H1 (cell line): ENCODE measurements at regions not wholly inside any gene's neighbourhood (a gene's known extent, or its start where the extent isn't known, plus 50 kb on each side); places are given as distances from the start of the nearest gene placed in this dataset.

ENCODE experiments used
- CTCF ChIA-PET: fragments of 300-600 bp; sonication (Branson Sonifier 250); formaldehyde crosslinking; loops from one replicate; lab custom pipeline; 2021; ENCODE audit not compliant: partially characterized antibody; lab: Charles Lee
- POLR2A ChIA-PET: fragments of 300-600 bp; sonication (Branson Sonifier 250); formaldehyde crosslinking; loops from one replicate; lab custom pipeline; 2021; ENCODE audit warnings: inconsistent platforms; ENCODE audit not compliant: partially characterized antibody; lab: Charles Lee
- DNase-seq, 2 experiments: peaks; one replicate each; pipeline versions ENCODE4 v3.0.0 to v3.0.0-alpha.2; 2010 to 2022; ENCODE audit warnings: low spot score in 2 of 2, low read depth in 1 of 2, mixed read lengths in 1 of 2
- FAIRE-seq: peaks from 2 replicates; lab custom pipeline; 2011; peaks lifted over from hg19 to GRCh38; lab: Jason Lieb, UNC
- H2AFZ ChIP-seq: 2 replicates; pipeline ENCODE4 v1.8.1; 2012; ENCODE audit warnings: low read length, inconsistent platforms
- H2AK5ac ChIP-seq: 2 replicates; pipeline ENCODE4 v1.6.1; 2013; ENCODE audit warnings: low read depth, low read length
- H2BK120ac ChIP-seq: replicated peaks from 2 replicates; pipeline ENCODE3; 2013; ENCODE audit warnings: low read depth, low read length, inconsistent platforms
- H2BK12ac ChIP-seq: 2 replicates; pipeline ENCODE4 v1.6.1; 2013; ENCODE audit warnings: low read depth, low read length
- H2BK15ac ChIP-seq: 2 replicates; pipeline ENCODE4 v1.6.1; 2013; ENCODE audit warnings: low read length
- H2BK20ac ChIP-seq: 2 replicates; pipeline ENCODE4 v1.6.1; 2013; ENCODE audit warnings: low read length
- H2BK5ac ChIP-seq: 2 replicates; pipeline ENCODE4 v1.6.1; 2013; ENCODE audit warnings: low read depth, low read length
- H3K14ac ChIP-seq: 2 replicates; pipeline ENCODE4 v1.6.1; 2013; ENCODE audit warnings: inconsistent platforms; ENCODE audit not compliant: insufficient read length
- H3K18ac ChIP-seq: 2 replicates; pipeline ENCODE4 v1.6.1; 2013; ENCODE audit warnings: low read length; ENCODE audit errors: extremely low read depth
- H3K23ac ChIP-seq: 2 replicates; pipeline ENCODE4 v1.6.1; 2013; ENCODE audit warnings: inconsistent platforms; ENCODE audit not compliant: insufficient read length
- H3K23me2 ChIP-seq: 2 replicates; pipeline ENCODE4 v1.6.1; 2013; ENCODE audit warnings: low read depth, low read length
- H3K27ac ChIP-seq: 2 replicates; pipeline ENCODE4 v1.6.1; 2011; ENCODE audit warnings: low read depth, low read length, inconsistent platforms
- H3K27me3 ChIP-seq, 4 experiments: replicated peaks in 1 of 4; 1 replicate in 1 of 4; 2 replicates in 3 of 4; pipeline versions ENCODE4 v1.6.1 to v1.8.1; 2011 to 2013; ENCODE audit warnings: low read length in 3 of 4, mild to moderate bottlenecking in 3 of 4, inconsistent platforms in 2 of 4, mixed read lengths in 2 of 4, moderate library complexity in 1 of 4; ENCODE audit not compliant: control insufficient read depth in 3 of 4, insufficient read depth in 3 of 4; ENCODE audit errors: extremely low read depth in 1 of 4
- H3K36me3 ChIP-seq, 4 experiments: 2 replicates each; pipeline versions ENCODE4 v1.6.1 to v1.8.1; 2011 to 2013; ENCODE audit warnings: mild to moderate bottlenecking in 4 of 4, low read length in 3 of 4, moderate library complexity in 2 of 4, control low read depth in 1 of 4, inconsistent platforms in 1 of 4; ENCODE audit not compliant: insufficient read depth in 4 of 4, control insufficient read depth in 2 of 4
- H3K4ac ChIP-seq: replicated peaks from 2 replicates; pipeline ENCODE3; 2013; ENCODE audit warnings: low read length, low read depth, mixed read lengths, inconsistent platforms; ENCODE audit not compliant: insufficient read length
- H3K4me1 ChIP-seq, 4 experiments: replicated peaks in 1 of 4; 1 replicate in 1 of 4; 2 replicates in 3 of 4; pipeline versions ENCODE4 v1.6.1 to v1.8.1; 2011 to 2013; ENCODE audit warnings: low read length in 3 of 4, inconsistent platforms in 2 of 4, mixed read lengths in 1 of 4; ENCODE audit not compliant: insufficient read depth in 4 of 4, control insufficient read depth in 3 of 4
- H3K4me2 ChIP-seq, 2 experiments: 2 replicates each; pipeline versions ENCODE4 v1.6.1 to v1.8.1; 2011 to 2013; ENCODE audit warnings: low read depth in 2 of 2, low read length in 2 of 2, control low read depth in 1 of 2, inconsistent platforms in 1 of 2, mild to moderate bottlenecking in 1 of 2; ENCODE audit not compliant: insufficient read depth in 1 of 2
- H3K4me3 ChIP-seq, 4 experiments: fragments of 200-600, 300-600 bp in 1 of 4; sonication (generic), shearing (Covaris generic), sonication (Bioruptor Twin) in 1 of 4; 2 replicates each; pipeline versions ENCODE4 v1.5.1 to v1.8.1; 2011 to 2016; ENCODE audit warnings: low read length in 4 of 4, low read depth in 3 of 4, control low read depth in 2 of 4, inconsistent platforms in 2 of 4, mild to moderate bottlenecking in 2 of 4, mixed read lengths in 1 of 4, moderate library complexity in 1 of 4; ENCODE audit not compliant: insufficient read depth in 2 of 4; ENCODE audit errors: extremely low read depth in 1 of 4
- H3K56ac ChIP-seq: replicated peaks from 2 replicates; pipeline ENCODE3; 2013; ENCODE audit warnings: low read depth, mild to moderate bottlenecking, mixed read lengths, low read length, inconsistent platforms; ENCODE audit not compliant: insufficient read length
- H3K79me1 ChIP-seq: 2 replicates; pipeline ENCODE4 v1.6.1; 2013; ENCODE audit warnings: low read depth, low read length, control low read depth
- H3K79me2 ChIP-seq, 2 experiments: 2 replicates each; pipeline versions ENCODE4 v1.6.1 to v1.8.1; 2012 to 2013; ENCODE audit warnings: low read length in 2 of 2, mild to moderate bottlenecking in 2 of 2, inconsistent platforms in 1 of 2; ENCODE audit not compliant: insufficient read depth in 2 of 2, control insufficient read depth in 1 of 2
- H3K9ac ChIP-seq, 4 experiments: replicated peaks in 1 of 4; 1 replicate in 1 of 4; 2 replicates in 3 of 4; pipeline versions ENCODE4 v1.6.1 to v1.8.1; 2011 to 2013; ENCODE audit warnings: low read depth in 3 of 4, low read length in 3 of 4, control low read depth in 2 of 4, mild to moderate bottlenecking in 2 of 4, moderate library complexity in 2 of 4, inconsistent platforms in 1 of 4; ENCODE audit errors: extremely low read depth in 1 of 4
- H3K9me3 ChIP-seq, 2 experiments: 2 replicates each; pipeline versions ENCODE4 v1.6.1 to v1.8.1; 2012 to 2013; ENCODE audit warnings: mild to moderate bottlenecking in 2 of 2, moderate library complexity in 2 of 2, control low read depth in 1 of 2, inconsistent platforms in 1 of 2, low read depth in 1 of 2, low read length in 1 of 2, mixed read lengths in 1 of 2; ENCODE audit not compliant: insufficient read depth in 2 of 2
- H4K20me1 ChIP-seq, 2 experiments: replicated peaks in 1 of 2; 2 replicates each; pipeline versions ENCODE3 to v1.8.1; 2011 to 2013; ENCODE audit warnings: inconsistent platforms in 2 of 2, low read length in 2 of 2, mild to moderate bottlenecking in 1 of 2; ENCODE audit not compliant: insufficient read depth in 2 of 2, control insufficient read depth in 1 of 2
- H4K5ac ChIP-seq: 2 replicates; pipeline ENCODE4 v1.6.1; 2013; ENCODE audit warnings: low read length, low read depth, mixed read lengths, inconsistent platforms; ENCODE audit not compliant: insufficient read length
- H4K8ac ChIP-seq: 2 replicates; pipeline ENCODE4 v1.8.0; 2013; ENCODE audit warnings: mild to moderate bottlenecking, moderate library complexity, low read length, inconsistent platforms; ENCODE audit not compliant: insufficient read depth; ENCODE audit errors: extremely low read depth
- H4K91ac ChIP-seq: replicated peaks from 2 replicates; pipeline ENCODE3; 2013; ENCODE audit warnings: low read length, mixed read lengths, inconsistent platforms; ENCODE audit not compliant: insufficient read length
- BCL11A ChIP-seq, 2 experiments: IDR thresholded peaks; one replicate each; pipeline ENCODE4 v1.6.1; 2011; ENCODE audit warnings: low read depth in 2 of 2, low read length in 2 of 2, mild to moderate bottlenecking in 2 of 2
- CREB1 ChIP-seq: IDR thresholded peaks from 2 replicates; pipeline ENCODE4 v1.6.1; 2012; ENCODE audit warnings: inconsistent platforms
- EGR1 ChIP-seq: IDR thresholded peaks from 2 replicates; pipeline ENCODE4 v1.6.1; 2011; ENCODE audit warnings: low read depth, low read length, borderline replicate concordance
- GTF2F1 ChIP-seq: IDR thresholded peaks from 2 replicates; pipeline ENCODE4 v1.6.1; 2012; ENCODE audit warnings: low read depth, low read length, improper control_type of control experiment, borderline replicate concordance
- KDM5A ChIP-seq: fragments of 200-600 bp; IDR thresholded peaks from 2 replicates; pipeline ENCODE4 v1.7.1; 2012; ENCODE audit warnings: mild to moderate bottlenecking, low read length, inconsistent platforms, mixed read lengths
- RFX5 ChIP-seq: IDR thresholded peaks from 2 replicates; pipeline ENCODE4 v1.6.1; 2011; ENCODE audit warnings: low read depth, low read length, improper control_type of control experiment, borderline replicate concordance
- SP1 ChIP-seq: IDR thresholded peaks from 2 replicates; pipeline ENCODE4 v1.6.1; 2011; ENCODE audit warnings: low read depth, low read length
- SP2 ChIP-seq: IDR thresholded peaks from 2 replicates; pipeline ENCODE4 v1.6.1; 2012; ENCODE audit warnings: mild to moderate bottlenecking, low read length, inconsistent platforms
- YY1 ChIP-seq: IDR thresholded peaks from 2 replicates; pipeline ENCODE4 v1.6.1; 2011; ENCODE audit warnings: low read depth, mild to moderate bottlenecking, low read length
- WGBS, 2 experiments: shearing (Covaris generic) in 1 of 2; methylation state at CpG; one replicate each; pipeline versions ENCODE4 v1.1.6 to v1.1.7; 2013 to 2015; ENCODE audit warnings: low lambda C conversion rate in 2 of 2, mixed read lengths in 2 of 2, inconsistent platforms in 1 of 2, low coverage in 1 of 2, missing lambda C conversion rate in 1 of 2; ENCODE audit not compliant: insufficient replicate concordance in 2 of 2, insufficient coverage in 1 of 2, insufficient read length in 1 of 2; ENCODE audit errors: extremely low coverage in 1 of 2, missing lambda C conversion rate in 1 of 2; 5-methylcytosine and 5-hydroxymethylcytosine counted together
- TF ChIP-seq, protein P1 (sequence below): IDR thresholded peaks from 2 replicates; pipeline ENCODE4 v1.6.1; 2011; ENCODE audit warnings: low read depth, mild to moderate bottlenecking, low read length; ENCODE audit not compliant: insufficient read depth
- TF ChIP-seq, protein P2 (sequence below): IDR thresholded peaks from 2 replicates; pipeline ENCODE4 v1.6.1; 2011; ENCODE audit warnings: low read length, improper control_type of control experiment
- TF ChIP-seq, protein P3 (sequence below): IDR thresholded peaks from 2 replicates; pipeline ENCODE4 v1.6.1; 2012; ENCODE audit warnings: low read length, inconsistent platforms

DNA sequence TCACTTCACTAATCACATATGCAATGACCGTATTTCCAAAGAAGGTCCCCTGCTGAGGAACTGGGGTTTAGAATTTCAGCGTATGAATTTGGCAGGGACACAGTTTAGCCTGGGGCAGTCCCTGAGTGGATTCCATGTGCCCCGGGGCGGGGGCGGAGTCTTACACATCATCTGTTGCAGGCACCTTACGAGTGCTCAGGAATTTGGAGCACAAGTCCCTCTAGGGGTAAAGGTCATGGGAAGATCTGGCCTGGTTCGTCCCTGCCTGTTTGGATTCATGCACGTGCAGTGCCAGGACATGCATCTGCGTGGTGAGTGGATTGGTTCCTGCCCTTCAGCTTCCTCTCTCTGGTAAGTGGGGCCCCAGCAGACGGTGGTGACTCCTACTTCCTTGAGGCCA, 208.3 kb upstream of the C1orf174 start:
- no peak overlapping the region for H4K91ac ChIP-seq
- no peak overlapping the region for H3K27ac ChIP-seq
- no peak overlapping the region for H3K56ac ChIP-seq
- no peaks in the 10 kb centered on the region for H3K23me2 ChIP-seq
- H4K20me1 ChIP-seq = no peaks in the 10 kb centered on the region
- no peak overlapping the region for H3K18ac ChIP-seq
- no peaks in the 10 kb centered on the region for H3K79me2 ChIP-seq
- ChIA-PET CTCF (no interaction called here), POLR2A (no interaction called here)
- H3K4ac ChIP-seq = no peak overlapping the region
- no peak overlapping the region for H4K5ac ChIP-seq
- no peak overlapping the region for H3K23ac ChIP-seq
- peaks cover 2 to 7% of the 10 kb centered on the region in 2 experiments; a peak in 1 of 4 replicates for H3K9me3 ChIP-seq
- no peak overlapping the region for H3K4me3 ChIP-seq
- no peak overlapping the region for H2BK120ac ChIP-seq
- H3K36me3 ChIP-seq = no peaks in the 10 kb centered on the region
- no peak overlapping the region for H2BK12ac ChIP-seq
- no peak overlapping the region for H2BK15ac ChIP-seq
- FAIRE-seq (no peak), DNase-seq (no peak)
- peak overlapping the region; percentile 71; the same call in 1 of the 2 replicates for H2BK5ac ChIP-seq
- H4K8ac ChIP-seq = peak overlapping the region; percentile 60
- H2AFZ ChIP-seq = no peak overlapping the region
- no peak overlapping the region for H3K9ac ChIP-seq
- WGBS, 2 experiments = 92% methylated on average over 10 of the region's 10 CpGs; no CpG with 5 or more reads in 1 of the 2 experiments
- no peak overlapping the region for H2BK20ac ChIP-seq
- peaks cover 0 to 6% (median 0%) of the 10 kb centered on the region in 4 experiments; a peak in 2 of 7 replicates for H3K4me1 ChIP-seq
- no peak overlapping the region for H3K14ac ChIP-seq
- no peak overlapping the region for H3K4me2 ChIP-seq
- H2AK5ac ChIP-seq = no peak overlapping the region
- no peaks in the 10 kb centered on the region; a peak in 1 of 7 replicates for H3K27me3 ChIP-seq
- H3K79me1 ChIP-seq = no peaks in the 10 kb centered on the region
- TF ChIP-seq SP1 (no peak), SP2 (no peak), RFX5 (no peak), KDM5A (no peak), EGR1 (no peak), CREB1 (no peak), GTF2F1 (no peak), YY1 (no peak), BCL11A (IDR thresholded peaks at IDR 0.05; ENCODE audit: low read depth in 2 of 2, low read length in 2 of 2) (no peak)
- TF ChIP-seq, protein P1, sequence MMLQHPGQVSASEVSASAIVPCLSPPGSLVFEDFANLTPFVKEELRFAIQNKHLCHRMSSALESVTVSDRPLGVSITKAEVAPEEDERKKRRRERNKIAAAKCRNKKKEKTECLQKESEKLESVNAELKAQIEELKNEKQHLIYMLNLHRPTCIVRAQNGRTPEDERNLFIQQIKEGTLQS = no peak
- TF ChIP-seq, protein P2, sequence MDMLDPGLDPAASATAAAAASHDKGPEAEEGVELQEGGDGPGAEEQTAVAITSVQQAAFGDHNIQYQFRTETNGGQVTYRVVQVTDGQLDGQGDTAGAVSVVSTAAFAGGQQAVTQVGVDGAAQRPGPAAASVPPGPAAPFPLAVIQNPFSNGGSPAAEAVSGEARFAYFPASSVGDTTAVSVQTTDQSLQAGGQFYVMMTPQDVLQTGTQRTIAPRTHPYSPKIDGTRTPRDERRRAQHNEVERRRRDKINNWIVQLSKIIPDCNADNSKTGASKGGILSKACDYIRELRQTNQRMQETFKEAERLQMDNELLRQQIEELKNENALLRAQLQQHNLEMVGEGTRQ = no peak
- TF ChIP-seq, protein P3, sequence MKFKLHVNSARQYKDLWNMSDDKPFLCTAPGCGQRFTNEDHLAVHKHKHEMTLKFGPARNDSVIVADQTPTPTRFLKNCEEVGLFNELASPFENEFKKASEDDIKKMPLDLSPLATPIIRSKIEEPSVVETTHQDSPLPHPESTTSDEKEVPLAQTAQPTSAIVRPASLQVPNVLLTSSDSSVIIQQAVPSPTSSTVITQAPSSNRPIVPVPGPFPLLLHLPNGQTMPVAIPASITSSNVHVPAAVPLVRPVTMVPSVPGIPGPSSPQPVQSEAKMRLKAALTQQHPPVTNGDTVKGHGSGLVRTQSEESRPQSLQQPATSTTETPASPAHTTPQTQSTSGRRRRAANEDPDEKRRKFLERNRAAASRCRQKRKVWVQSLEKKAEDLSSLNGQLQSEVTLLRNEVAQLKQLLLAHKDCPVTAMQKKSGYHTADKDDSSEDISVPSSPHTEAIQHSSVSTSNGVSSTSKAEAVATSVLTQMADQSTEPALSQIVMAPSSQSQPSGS = no peak
